ENCODE measurements at regions not wholly inside any gene's neighbourhood (a gene's known extent, or its start where the extent isn't known, plus 50 kb on each side); places are given as distances from the start of the nearest gene placed in this dataset.

DNA sequence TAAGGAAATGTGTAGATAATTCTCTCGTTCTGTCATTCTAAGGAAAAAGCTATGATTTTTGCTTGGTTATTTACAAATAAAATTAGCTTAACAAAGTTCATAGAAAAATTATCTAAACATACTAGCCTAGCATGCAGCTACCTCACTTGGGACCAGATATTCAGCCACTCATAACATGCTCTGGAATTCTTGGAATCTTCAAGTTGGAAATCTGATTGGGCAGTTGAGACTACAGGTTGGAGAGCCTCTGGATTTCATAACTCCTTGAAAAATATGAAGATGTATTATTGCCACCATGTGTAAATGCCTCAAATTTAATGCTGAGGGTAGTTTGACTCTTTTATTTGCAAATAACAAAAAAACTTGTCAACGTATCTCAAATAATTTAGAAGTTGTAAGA is 132.2 kb upstream of the GULP1 start:
- Histone ChIP-seq H3K9me3 (ENCODE audit: control insufficient read depth, insufficient read depth, low read length) (no peaks in the 10 kb centered on the region), H3K4me3 (ENCODE audit: low read depth, low read length) (no peak overlapping the region), H3K36me3 (ENCODE audit: control insufficient read depth, insufficient read depth, low read length) (no peaks in the 10 kb centered on the region), H3K4me1 (ENCODE audit: control insufficient read depth, insufficient read depth, low read length) (no peaks in the 10 kb centered on the region), H3K27me3 (ENCODE audit: control insufficient read depth, insufficient read depth, low read length) (no peaks in the 10 kb centered on the region), H3K9ac (ENCODE audit: low read depth, low read length) (no peak overlapping the region)

DNA sequence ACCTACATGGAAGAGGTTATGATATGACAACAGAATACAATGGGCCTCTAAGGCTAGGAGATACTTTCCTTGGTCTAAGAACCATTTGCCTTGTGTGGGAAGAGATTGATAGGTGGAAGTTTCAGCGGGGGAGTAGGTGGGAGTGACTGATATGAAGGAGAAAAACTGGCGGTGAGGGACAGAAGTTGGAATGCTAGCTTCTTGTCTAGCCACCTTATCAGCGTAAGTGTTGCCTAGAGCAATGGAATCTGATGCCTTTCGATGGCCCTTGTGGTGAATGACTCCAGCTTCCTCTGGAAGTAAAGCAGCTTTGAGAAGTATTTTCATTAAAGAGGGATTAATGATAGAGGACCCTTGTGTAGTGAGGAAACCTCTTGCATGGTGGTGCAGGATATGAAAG is 121.3 kb upstream of the GULP1 start:
- H3K9ac ChIP-seq (ENCODE audit: low read depth, low read length) = no peak overlapping the region
- no peak overlapping the region for H3K4me3 ChIP-seq (ENCODE audit: low read depth, low read length)
- no peaks in the 10 kb centered on the region for H3K4me1 ChIP-seq (ENCODE audit: control insufficient read depth, insufficient read depth, low read length)
- H3K36me3 ChIP-seq (ENCODE audit: control insufficient read depth, insufficient read depth, low read length) = no peaks in the 10 kb centered on the region
- H3K27me3 ChIP-seq (ENCODE audit: control insufficient read depth, insufficient read depth, low read length) = no peaks in the 10 kb centered on the region
- no peaks in the 10 kb centered on the region for H3K9me3 ChIP-seq (ENCODE audit: control insufficient read depth, insufficient read depth, low read length)

DNA sequence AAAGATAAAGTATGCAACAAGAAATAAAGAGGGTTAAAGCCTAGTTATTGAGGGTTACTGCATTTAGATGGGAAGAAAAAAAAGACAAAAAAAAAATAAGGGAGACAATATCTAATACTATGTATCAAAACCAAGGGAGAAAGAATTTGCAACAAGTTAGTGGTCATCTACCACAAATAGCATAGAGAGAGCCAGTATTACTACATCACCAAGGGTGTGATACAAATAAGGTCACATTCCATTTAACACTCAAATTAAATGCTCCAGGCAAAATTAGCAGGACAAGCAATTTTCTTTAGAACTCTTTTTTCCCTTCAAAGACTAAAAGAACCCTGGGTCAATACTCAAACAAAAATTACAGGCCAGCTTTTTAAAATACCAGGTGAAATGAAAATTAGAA is 115.1 kb upstream of the GULP1 start:
- no peaks in the 10 kb centered on the region for H3K36me3 ChIP-seq (ENCODE audit: control insufficient read depth, insufficient read depth, low read length)
- no peak overlapping the region for H3K4me3 ChIP-seq (ENCODE audit: low read depth, low read length)
- H3K27me3 ChIP-seq (ENCODE audit: control insufficient read depth, insufficient read depth, low read length) = no peaks in the 10 kb centered on the region
- peaks cover 8% of the 10 kb centered on the region for H3K4me1 ChIP-seq (ENCODE audit: control insufficient read depth, insufficient read depth, low read length)
- no peak overlapping the region for H3K9ac ChIP-seq (ENCODE audit: low read depth, low read length)
- no peaks in the 10 kb centered on the region for H3K9me3 ChIP-seq (ENCODE audit: control insufficient read depth, insufficient read depth, low read length)

DNA sequence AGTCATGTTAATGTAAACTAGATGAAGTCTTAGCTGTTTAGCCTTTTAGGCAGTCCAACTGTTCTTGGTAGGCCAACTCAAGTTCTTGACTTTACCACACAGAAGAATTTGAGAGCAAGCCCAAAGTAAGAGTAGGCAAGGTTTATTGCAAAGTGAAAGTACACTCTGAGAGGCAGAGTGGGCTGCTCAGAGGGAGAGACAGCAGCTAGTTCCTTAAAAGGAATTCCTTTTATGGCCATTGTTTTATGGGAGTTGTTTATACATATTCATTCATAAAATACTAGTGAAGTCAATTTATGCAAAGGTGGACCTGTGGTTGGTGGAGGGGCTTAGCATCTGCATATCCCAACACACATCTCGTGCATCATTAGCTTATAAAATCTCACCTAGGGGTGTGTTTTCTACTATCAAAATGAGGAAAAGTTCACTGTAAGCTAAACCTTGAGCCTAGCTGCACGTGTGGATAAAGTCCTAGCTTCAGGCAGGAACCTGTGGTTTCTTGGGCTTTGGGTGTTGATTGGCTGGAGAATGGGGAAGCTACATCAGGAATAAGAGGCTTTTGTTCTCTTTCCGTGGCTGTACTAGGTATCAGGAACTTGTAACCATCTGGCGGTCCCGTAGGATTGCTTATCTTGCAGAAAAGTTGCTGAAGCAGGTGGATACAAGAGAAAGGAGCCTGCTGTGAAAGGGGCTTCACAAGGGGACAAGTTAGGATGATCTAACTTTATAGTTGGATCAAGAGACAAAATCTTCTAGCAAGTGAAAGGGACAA is 110.4 kb upstream of the GULP1 start:
- no peak overlapping the region for H3K4me3 ChIP-seq (ENCODE audit: low read depth, low read length)
- no peaks in the 10 kb centered on the region for H3K9me3 ChIP-seq (ENCODE audit: control insufficient read depth, insufficient read depth, low read length)
- H3K4me1 ChIP-seq (ENCODE audit: control insufficient read depth, insufficient read depth, low read length) = peaks cover 14% of the 10 kb centered on the region
- H3K9ac ChIP-seq (ENCODE audit: low read depth, low read length) = no peak overlapping the region
- H3K27me3 ChIP-seq (ENCODE audit: control insufficient read depth, insufficient read depth, low read length) = no peaks in the 10 kb centered on the region
- H3K36me3 ChIP-seq (ENCODE audit: control insufficient read depth, insufficient read depth, low read length) = no peaks in the 10 kb centered on the region

DNA sequence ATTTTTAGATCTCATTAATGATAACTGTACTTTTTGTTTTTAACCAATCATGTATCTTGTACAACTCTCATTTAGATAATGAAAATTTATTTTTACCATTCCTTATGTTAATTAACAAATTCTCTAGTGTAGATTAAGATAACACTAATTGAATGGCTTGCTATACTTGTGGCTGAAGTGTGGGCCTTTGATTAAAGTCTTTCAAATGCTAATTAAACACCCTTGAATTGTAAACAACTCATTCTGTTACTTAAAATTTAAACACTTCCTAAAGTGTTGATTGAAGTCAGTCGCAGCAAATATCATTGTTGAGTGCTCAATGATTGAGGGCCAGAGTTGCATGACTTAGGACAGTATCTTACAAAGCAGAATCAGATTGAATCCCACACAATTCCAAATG is 109.8 kb upstream of the GULP1 start:
- no peaks in the 10 kb centered on the region for H3K36me3 ChIP-seq (ENCODE audit: control insufficient read depth, insufficient read depth, low read length)
- H3K9me3 ChIP-seq (ENCODE audit: control insufficient read depth, insufficient read depth, low read length) = no peaks in the 10 kb centered on the region
- H3K9ac ChIP-seq (ENCODE audit: low read depth, low read length) = no peak overlapping the region
- no peak overlapping the region for H3K4me3 ChIP-seq (ENCODE audit: low read depth, low read length)
- H3K27me3 ChIP-seq (ENCODE audit: control insufficient read depth, insufficient read depth, low read length) = no peaks in the 10 kb centered on the region
- peaks cover 14% of the 10 kb centered on the region for H3K4me1 ChIP-seq (ENCODE audit: control insufficient read depth, insufficient read depth, low read length)

DNA sequence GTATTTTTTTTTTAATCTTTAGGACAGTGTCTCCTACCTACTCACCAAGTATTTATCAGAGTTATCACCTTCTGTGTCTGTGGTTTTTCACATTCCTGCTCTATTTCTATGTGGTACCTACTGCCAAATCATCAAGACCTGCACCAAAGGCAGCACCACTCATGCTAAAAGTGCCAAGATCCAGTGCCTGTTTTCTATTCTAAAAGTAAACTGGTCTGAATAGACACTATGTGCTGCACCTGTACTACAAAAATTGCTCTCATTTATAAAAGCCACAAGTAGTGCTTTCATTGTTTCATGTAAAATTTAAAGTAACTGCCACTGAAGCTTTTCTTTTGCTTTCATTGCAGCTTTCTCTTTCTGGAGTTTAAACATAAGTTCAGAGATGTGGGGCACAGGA is 103.9 kb upstream of the GULP1 start:
- H3K4me1 ChIP-seq (ENCODE audit: control insufficient read depth, insufficient read depth, low read length) = no peaks in the 10 kb centered on the region
- no peak overlapping the region for H3K4me3 ChIP-seq (ENCODE audit: low read depth, low read length)
- no peak overlapping the region for H3K9ac ChIP-seq (ENCODE audit: low read depth, low read length)
- no peaks in the 10 kb centered on the region for H3K9me3 ChIP-seq (ENCODE audit: control insufficient read depth, insufficient read depth, low read length)
- no peaks in the 10 kb centered on the region for H3K36me3 ChIP-seq (ENCODE audit: control insufficient read depth, insufficient read depth, low read length)
- H3K27me3 ChIP-seq (ENCODE audit: control insufficient read depth, insufficient read depth, low read length) = no peaks in the 10 kb centered on the region

DNA sequence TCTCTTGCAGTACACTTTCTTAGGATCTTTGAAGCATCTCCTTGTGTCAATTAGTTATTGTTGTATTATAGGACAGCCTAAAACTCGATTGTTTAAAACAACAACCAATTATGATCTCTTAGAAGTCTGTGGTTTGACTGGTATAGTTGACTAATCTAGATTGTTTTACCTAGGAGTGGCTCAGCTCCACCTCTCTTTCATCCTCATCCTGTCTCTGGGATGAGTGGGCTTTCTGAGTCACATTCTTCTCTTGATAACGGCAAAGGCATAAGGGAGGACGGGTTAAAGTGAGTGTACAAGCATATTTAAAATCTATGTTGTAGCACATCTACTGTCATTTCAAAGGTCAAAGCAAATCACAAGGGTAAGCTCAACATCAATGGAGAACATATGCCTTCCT is 102.3 kb upstream of the GULP1 start:
- no peak overlapping the region for H3K4me3 ChIP-seq (ENCODE audit: low read depth, low read length)
- no peaks in the 10 kb centered on the region for H3K9me3 ChIP-seq (ENCODE audit: control insufficient read depth, insufficient read depth, low read length)
- no peaks in the 10 kb centered on the region for H3K36me3 ChIP-seq (ENCODE audit: control insufficient read depth, insufficient read depth, low read length)
- no peak overlapping the region for H3K9ac ChIP-seq (ENCODE audit: low read depth, low read length)
- H3K27me3 ChIP-seq (ENCODE audit: control insufficient read depth, insufficient read depth, low read length) = no peaks in the 10 kb centered on the region
- H3K4me1 ChIP-seq (ENCODE audit: control insufficient read depth, insufficient read depth, low read length) = no peaks in the 10 kb centered on the region

DNA sequence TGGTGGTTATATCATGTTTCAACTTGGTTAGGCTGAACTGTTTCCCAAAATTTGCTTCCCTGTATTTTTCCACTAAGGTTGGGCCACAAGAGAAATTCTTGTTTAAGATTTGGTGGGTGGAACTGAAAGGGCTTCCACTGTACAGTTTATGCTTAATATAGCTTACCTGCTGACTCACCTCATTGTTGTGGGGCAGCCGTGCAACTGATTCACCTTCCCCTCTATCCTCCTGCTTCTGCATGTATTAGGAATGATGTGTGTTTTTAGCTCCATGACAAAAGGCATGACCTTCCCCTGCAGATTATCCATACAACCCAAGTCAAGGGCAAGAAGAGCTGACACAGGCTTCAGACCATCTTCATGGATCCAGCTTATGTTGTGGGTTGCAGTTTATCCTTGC is 98.4 kb upstream of the GULP1 start:
- no peaks in the 10 kb centered on the region for H3K9me3 ChIP-seq (ENCODE audit: control insufficient read depth, insufficient read depth, low read length)
- H3K9ac ChIP-seq (ENCODE audit: low read depth, low read length) = no peak overlapping the region
- no peaks in the 10 kb centered on the region for H3K36me3 ChIP-seq (ENCODE audit: control insufficient read depth, insufficient read depth, low read length)
- H3K4me1 ChIP-seq (ENCODE audit: control insufficient read depth, insufficient read depth, low read length) = peaks cover 3% of the 10 kb centered on the region
- H3K27me3 ChIP-seq (ENCODE audit: control insufficient read depth, insufficient read depth, low read length) = no peaks in the 10 kb centered on the region
- H3K4me3 ChIP-seq (ENCODE audit: low read depth, low read length) = no peak overlapping the region

DNA sequence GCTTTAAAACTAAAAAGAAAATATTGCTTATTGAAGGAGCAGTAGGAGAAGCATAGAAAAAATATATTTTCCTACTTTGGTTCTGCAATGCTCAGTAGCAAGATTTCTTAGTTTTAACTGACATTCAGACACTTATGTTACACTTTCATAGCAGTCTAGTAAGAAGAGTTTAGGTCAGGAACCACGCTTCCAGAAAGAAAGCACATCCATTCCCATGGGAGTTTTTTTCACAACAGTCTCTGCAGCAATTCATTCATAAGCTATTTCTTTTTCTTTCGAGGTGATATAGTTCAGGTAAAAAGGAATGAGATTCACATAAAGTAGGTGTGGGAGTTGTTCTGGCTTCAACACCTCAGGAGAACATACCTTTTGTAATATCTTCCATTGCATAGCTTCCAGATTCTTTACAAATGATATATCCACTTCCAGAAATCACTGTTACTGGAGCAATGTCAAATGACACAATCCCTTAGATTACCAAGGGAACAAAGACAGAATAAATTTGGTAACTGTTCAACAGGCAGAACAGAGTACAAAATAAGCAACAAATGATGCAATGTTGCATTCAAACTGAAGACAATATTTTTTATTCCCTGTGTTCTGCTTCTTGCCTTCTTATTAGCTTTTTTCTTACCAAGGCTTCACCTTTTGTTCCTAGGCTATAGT is 95.2 kb upstream of the GULP1 start:
- H3K4me3 ChIP-seq (ENCODE audit: low read depth, low read length) = no peak overlapping the region
- no peaks in the 10 kb centered on the region for H3K9me3 ChIP-seq (ENCODE audit: control insufficient read depth, insufficient read depth, low read length)
- H3K4me1 ChIP-seq (ENCODE audit: control insufficient read depth, insufficient read depth, low read length) = peaks cover 3% of the 10 kb centered on the region
- H3K9ac ChIP-seq (ENCODE audit: low read depth, low read length) = no peak overlapping the region
- no peaks in the 10 kb centered on the region for H3K27me3 ChIP-seq (ENCODE audit: control insufficient read depth, insufficient read depth, low read length)
- no peaks in the 10 kb centered on the region for H3K36me3 ChIP-seq (ENCODE audit: control insufficient read depth, insufficient read depth, low read length)

DNA sequence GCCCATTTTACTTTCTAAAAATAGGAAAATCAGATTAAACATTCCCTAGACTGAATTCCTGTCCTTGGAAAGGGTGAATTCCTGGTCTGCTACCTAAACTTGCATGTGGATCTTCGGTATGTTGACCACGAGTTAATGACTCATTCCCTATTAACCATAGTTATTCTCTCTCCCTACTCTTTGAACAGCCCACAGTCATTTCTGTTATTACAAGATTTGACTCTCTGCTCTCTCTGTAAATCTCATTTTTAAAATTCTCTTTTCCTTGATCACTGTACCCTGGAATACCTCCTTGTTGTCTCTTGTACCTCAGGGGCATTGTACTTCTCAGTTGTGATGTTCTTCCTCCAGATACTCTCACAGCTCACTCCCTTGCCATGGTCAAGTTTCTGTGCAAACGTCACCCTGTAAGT is 92.0 kb upstream of the GULP1 start:
- H3K27me3 ChIP-seq (ENCODE audit: control insufficient read depth, insufficient read depth, low read length) = no peaks in the 10 kb centered on the region
- H3K4me1 ChIP-seq (ENCODE audit: control insufficient read depth, insufficient read depth, low read length) = peaks cover 3% of the 10 kb centered on the region
- no peak overlapping the region for H3K4me3 ChIP-seq (ENCODE audit: low read depth, low read length)
- H3K9ac ChIP-seq (ENCODE audit: low read depth, low read length) = no peak overlapping the region
- H3K9me3 ChIP-seq (ENCODE audit: control insufficient read depth, insufficient read depth, low read length) = no peaks in the 10 kb centered on the region
- H3K36me3 ChIP-seq (ENCODE audit: control insufficient read depth, insufficient read depth, low read length) = no peaks in the 10 kb centered on the region

DNA sequence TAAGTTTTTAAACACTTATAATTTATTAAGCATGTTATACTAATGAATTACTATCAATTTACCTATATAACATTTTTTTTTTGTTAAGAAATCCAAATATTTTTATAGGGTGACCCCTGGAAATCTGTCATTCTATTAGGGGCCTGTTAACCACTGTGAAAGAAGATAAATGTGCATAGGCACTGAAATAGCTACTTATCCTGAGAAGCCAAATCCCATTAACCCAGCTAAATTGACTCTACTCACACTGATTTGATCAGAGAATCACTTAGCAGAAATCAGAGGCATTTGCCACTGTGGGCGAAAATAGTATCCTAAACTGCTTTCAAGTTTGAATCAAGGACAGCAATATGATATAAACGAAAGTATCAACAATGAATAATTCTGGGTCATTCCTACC is 90.0 kb upstream of the GULP1 start:
- Histone ChIP-seq H3K4me1 (ENCODE audit: control insufficient read depth, insufficient read depth, low read length) (peaks cover 1% of the 10 kb centered on the region), H3K9ac (ENCODE audit: low read depth, low read length) (no peak overlapping the region), H3K27me3 (ENCODE audit: control insufficient read depth, insufficient read depth, low read length) (no peaks in the 10 kb centered on the region), H3K36me3 (ENCODE audit: control insufficient read depth, insufficient read depth, low read length) (no peaks in the 10 kb centered on the region), H3K4me3 (ENCODE audit: low read depth, low read length) (no peak overlapping the region), H3K9me3 (ENCODE audit: control insufficient read depth, insufficient read depth, low read length) (no peaks in the 10 kb centered on the region)

DNA sequence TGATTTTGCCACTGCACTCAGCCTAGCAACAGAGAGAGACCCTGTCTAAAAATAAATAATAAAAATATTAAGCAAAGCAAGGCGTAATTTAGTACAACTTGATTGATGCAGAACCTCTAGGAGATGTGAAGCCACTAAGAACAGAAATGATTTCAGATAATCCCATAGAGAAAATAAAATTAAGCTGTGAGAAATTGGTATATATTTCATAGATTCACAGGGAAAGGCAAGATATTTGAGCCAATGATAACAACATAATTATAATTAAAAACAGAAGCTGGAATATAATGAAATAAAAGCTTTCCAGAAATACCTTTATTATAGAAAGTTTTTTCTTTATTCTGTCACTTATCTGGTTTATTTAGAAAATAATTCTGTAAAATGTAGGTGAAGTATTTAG is 88.9 kb upstream of the GULP1 start:
- H3K4me3 ChIP-seq (ENCODE audit: low read depth, low read length) = no peak overlapping the region
- no peaks in the 10 kb centered on the region for H3K27me3 ChIP-seq (ENCODE audit: control insufficient read depth, insufficient read depth, low read length)
- no peaks in the 10 kb centered on the region for H3K9me3 ChIP-seq (ENCODE audit: control insufficient read depth, insufficient read depth, low read length)
- H3K9ac ChIP-seq (ENCODE audit: low read depth, low read length) = no peak overlapping the region
- no peaks in the 10 kb centered on the region for H3K36me3 ChIP-seq (ENCODE audit: control insufficient read depth, insufficient read depth, low read length)
- no peaks in the 10 kb centered on the region for H3K4me1 ChIP-seq (ENCODE audit: control insufficient read depth, insufficient read depth, low read length)
